NCI-H2029 (cell line): ENCODE measurements at regions not wholly inside any gene's neighbourhood (a gene's known extent, or its start where the extent isn't known, plus 50 kb on each side); places are given as distances from the start of the nearest gene placed in this dataset.
A peak's percentile ranks its signal among the peaks of the same experiment; 100 is the strongest.
"Not testable (repeated sequence)": the region's sequence is repeated elsewhere in the genome, so short reads cannot be mapped to it uniquely, and the experiment has no call there.

Source experiments
- DNase-seq: peaks from one replicate; lab custom pipeline; 2025; lab: John Stamatoyannopoulos, UW

DNA sequence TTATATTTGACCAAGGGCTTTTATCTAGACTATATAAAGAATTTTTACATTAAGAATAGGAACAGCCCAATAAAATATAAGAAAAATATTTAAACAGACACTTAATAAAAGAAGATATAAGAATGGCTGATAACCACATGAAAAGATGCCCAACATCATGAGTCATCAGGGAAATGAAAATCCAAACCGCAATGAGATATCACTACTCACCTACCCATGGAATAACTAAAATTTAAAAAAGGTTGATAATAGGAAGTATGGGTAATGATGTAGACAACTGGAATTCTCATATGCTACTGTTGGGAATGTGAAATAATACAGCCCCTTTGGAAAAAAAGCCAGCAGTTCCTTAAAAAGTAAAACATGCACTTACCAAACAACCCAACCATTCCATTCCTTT, 206.9 kb upstream of the PCSK5 start:
- DNase-seq: no peak

DNA sequence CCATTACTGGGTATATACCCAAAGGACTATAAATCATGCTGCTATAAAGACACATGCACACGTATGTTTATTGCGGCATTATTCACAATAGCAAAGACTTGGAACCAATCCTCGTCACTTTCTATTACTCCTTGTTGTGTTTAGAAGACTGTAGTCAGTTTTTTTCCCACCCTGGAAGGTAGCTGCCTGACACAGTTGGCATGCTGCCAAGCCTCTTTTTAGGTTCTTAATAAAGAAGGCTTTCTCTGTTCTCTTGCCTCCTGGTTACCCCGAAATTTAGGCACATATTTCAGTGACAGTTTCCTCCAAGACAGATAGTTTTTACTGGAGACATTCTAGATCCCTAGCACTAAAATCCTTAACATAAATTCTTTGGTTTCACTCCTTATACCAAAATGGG, 205.4 kb upstream of the PCSK5 start:
- DNase-seq: no peak

DNA sequence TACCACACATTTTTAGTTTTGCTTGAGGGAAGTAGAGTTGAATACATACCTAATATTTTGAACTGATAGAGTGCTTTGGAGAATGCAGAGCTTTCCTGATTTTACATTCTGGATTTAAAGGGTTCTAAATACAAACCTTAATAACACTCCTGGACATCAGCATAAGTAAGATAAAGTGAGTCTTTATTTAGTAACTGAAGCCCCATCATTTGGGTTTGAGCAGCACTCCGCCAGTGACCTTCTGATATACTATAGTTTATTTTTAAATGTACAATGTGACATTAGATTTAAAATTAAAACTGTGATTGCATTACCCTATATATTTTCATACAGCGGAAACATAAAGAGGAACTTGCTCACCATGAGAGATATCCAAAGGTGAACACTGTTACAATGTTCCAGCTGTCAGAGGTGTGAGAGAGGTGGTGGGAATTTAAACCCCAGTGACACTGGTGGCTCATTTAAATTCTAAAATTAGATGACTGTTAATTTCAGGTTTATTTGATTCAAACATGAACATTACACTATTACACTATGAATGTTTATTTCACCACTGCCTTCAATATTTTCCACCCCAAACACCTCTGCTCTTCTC, 203.0 kb upstream of the PCSK5 start:
- no peak for DNase-seq

- DNase-seq: not testable (repeated sequence)
Observed at GRCh38 chr9:75690551-75690950, 199.9 kb upstream of the PCSK5 start.

- DNase-seq: no peak
Observed at GRCh38 chr9:75691408-75691807, 199.1 kb upstream of the PCSK5 start.

GRCh38 chr9:75692309-75692708, 198.2 kb upstream of the PCSK5 start:
- DNase-seq: no peak

DNA sequence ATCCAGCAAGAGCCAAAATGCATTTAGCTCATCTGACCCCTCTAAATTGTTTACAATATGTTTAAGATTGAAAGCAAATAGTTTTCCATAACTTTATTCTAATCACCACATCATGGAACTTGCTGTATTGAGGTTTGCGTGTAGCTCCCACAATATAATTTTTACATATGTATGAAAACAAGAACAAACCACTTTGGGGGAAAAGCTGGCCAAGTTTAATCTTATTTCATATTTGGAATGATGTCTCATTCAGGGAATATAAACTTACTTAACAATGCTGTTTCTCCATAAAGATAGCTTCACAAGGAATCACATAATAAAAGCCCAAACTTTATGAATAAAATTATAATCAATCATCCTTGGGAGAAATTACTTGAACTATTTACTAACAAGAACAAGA, 194.6 kb upstream of the PCSK5 start:
- no peak for DNase-seq

DNA sequence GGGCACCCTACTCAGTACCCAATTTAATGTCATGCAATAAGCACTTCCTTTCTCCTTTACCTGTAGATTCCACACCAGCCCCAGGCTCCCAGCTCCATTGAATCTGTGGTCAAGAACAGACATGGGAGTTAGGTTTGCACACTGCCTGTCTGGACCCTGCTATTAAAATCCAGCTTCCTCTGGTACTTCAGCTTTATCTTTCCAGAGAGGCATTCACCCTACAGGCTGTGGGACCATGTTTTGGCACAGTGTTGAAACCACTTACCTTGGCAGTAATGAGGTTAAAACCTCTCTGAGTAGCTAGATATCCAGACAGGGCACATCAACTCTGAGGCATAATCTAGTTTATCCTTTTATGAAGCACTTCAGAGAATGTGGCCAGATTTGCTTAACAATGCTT, 191.5 kb upstream of the PCSK5 start:
- DNase-seq: no peak

- no peak for DNase-seq
Observed at GRCh38 chr9:75699625-75700251, 190.7 kb upstream of the PCSK5 start.

DNA sequence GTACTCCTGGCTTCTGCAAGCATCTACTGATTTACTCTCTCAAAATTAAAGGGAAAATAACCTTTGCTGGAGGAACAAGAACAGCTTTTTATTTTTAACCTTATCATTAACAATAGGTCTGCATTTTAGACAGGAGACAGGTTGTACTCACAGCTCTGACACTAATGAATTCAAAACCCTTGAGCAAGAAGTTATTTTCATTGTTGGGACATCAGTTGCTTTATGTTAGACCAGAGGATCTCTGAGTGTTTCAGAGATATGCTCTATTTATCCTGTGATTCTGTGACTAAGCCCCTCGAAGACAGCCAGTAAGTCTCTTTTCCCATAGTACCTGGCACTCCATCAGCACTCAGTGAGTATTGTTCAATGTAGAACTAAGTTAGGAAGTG, 190.2 kb upstream of the PCSK5 start:
- no peak for DNase-seq

GRCh38 chr9:75707191-75707590, 183.3 kb upstream of the PCSK5 start:
- no peak for DNase-seq

DNA sequence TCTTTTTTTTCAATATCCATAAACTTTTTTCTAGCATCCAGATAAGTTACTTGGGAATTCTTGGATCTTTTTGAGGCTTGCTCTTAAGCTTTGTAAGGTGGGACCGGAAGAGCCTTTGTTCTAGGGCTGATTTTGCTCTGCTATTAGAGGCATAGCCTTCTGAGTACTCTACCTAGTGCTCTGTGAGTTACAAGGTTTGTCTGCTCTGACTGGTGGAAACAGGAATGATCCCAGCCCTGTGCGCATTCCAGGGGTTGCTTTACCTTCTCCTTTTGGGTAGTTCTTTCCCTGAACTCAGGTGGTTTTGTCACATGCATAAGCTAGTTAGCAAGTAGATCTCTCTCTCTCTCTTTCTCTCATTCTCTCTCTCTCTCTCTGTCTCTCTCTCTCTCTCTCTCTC, 180.8 kb upstream of the PCSK5 start:
- no peak for DNase-seq

GRCh38 chr9:75712700-75713099, 177.8 kb upstream of the PCSK5 start:
- no peak for DNase-seq

DNA sequence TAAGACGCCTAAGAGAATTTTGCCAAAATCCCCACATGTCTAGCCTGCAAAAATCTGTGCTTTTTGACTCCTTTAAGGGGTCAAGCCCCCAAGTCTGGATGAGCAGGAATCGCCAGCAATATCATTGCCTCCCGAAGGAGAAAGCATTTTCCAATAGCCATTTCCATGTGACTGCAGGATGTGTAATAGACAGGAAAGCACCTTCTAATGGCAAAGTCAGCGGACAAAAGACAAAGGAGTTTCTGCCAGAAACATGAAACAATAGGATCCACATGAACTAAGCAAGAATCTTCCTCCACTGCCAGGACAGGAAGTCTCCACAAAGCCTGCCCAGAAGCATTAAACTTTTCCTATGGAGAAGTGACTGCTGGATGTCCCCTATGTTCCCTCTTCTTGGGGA, 177.1 kb upstream of the PCSK5 start:
- no peak for DNase-seq

GRCh38 chr9:75715360-75715759, 175.1 kb upstream of the PCSK5 start:
- no peak for DNase-seq

GRCh38 chr9:75718677-75719076, 171.8 kb upstream of the PCSK5 start:
- no peak for DNase-seq

DNA sequence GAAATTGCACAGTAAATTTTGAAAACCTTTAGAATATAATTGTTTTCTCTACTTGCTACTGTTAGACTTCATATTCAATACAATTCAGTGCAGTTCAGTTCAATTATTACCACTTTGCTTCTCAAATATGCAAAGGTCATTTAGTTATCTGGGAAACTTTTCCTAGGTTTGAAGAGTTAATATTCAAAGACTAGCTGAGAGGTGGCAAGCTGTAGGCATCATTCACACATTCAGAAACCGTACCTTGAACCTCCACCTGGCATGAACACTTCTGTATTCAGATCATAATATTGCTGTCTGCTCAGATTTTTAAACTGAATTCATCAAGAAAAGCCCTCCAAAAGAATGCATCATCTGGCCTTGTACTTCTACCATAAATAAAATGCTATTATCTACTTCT, 162.1 kb upstream of the PCSK5 start:
- no peak for DNase-seq

DNA sequence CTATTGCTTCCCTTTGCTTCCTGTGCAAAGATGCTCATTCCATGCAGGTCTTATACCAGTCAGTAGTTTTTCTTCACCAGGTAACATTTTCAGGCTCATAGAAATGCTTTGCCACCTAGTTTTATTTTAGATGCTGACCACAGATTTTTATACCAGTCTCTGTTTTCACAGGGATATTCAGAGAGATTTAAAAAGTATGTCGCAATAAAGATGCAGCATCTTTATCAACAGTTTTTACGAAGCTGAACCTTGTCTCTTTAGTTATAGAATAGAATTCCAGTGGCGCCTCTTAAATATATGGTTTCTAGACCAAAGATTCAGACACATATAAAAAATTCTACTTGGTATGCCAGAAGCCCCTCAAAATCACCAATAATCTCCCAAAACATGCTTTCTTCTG, 155.7 kb upstream of the PCSK5 start:
- DNase-seq: no peak

GRCh38 chr9:75739884-75740611, 150.4 kb upstream of the PCSK5 start:
- DNase-seq: no peak

GRCh38 chr9:75743855-75744254, 146.6 kb upstream of the PCSK5 start:
- DNase-seq: no peak

DNA sequence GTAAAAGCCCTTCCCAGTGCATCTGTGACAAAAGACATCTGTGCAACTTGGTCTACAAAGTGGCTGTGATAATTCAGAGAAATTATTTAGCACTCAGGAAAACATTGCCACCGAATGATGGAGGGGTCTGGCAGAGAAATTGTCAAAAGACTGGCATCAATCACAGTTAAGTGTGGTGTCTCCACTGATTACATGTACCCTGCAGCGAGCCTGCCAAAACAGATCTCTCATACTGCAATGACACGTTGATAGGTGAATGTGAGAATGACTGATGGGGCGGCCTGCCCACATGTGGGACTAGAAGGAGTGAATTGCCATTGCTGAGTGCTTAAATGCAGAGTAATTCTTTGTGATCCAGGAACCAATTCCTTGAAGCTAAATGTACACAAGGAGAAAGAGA, 136.4 kb upstream of the PCSK5 start:
- DNase-seq: no peak

DNA sequence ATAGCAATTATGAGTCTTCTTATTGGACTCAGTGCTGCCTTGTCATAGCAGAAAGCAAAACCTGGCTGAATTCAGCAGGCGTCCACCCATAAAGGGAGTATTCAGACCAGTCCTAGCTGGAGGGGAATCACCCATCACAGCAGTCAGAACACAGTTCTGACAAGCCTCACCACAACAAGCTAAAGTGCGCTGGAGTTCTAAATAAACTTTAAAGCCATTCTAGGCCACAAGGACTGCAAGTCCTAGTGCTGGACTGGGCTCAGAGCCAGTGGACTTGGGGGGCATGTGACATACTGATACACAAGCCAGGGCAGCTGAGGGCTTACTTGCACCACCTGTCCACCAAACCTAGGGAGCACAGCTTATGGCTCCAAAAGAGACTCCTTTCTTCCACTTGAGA, 115.3 kb upstream of the PCSK5 start:
- DNase-seq: no peak

GRCh38 chr9:75775966-75776691, 114.3 kb upstream of the PCSK5 start:
- peak; percentile 75 for DNase-seq
